Peyer's patch (tissue), 4 donors: ENCODE measurements at regions not wholly inside any gene's neighbourhood (a gene's known extent, or its start where the extent isn't known, plus 50 kb on each side); places are given as distances from the start of the nearest gene placed in this dataset.

Experiments
- DNase-seq, 3 donors: peaks; one replicate each; pipeline ENCODE4 v3.0.0-alpha.2; 2017 to 2019
- H3K27ac ChIP-seq, 4 donors: fragments of 200-600 bp; sonication (generic); one replicate each; pipeline ENCODE4 v1.5.1; 2016 to 2019
- H3K27me3 ChIP-seq, 2 donors: fragments of 200-600 bp; sonication (generic); one replicate each; pipeline ENCODE4 v1.5.1; 2019
- H3K36me3 ChIP-seq, 3 donors: fragments of 200-600 bp; sonication (generic); one replicate each; pipeline ENCODE4 v1.5.1; 2016 to 2019
- H3K4me1 ChIP-seq, 4 donors: fragments of 200-600 bp; sonication (generic); one replicate each; pipeline ENCODE4 v1.5.1; 2016 to 2019
- H3K4me3 ChIP-seq, 4 donors: fragments of 200-600 bp; sonication (generic); 1 replicate in 3 of 4; 2 replicates in 1 of 4; pipeline ENCODE4 v1.5.1; 2016 to 2019; ENCODE audit warnings: mild to moderate bottlenecking in 1 of 4
- H3K9me3 ChIP-seq, 4 donors: fragments of 200-600 bp; sonication (generic); one replicate each; pipeline ENCODE4 v1.5.1; 2016 to 2019; ENCODE audit warnings: mild to moderate bottlenecking in 1 of 4
- CTCF ChIP-seq, 6 experiments: fragments of 450-650 bp in 4 of 6; fragments of 200-600 bp in 2 of 6; sonication (generic) in 1 of 6; IDR thresholded peaks; one replicate each; pipeline ENCODE4 v1.5.1; 2017 to 2019; ENCODE audit warnings: antibody characterized with exemption in 6 of 6, mild to moderate bottlenecking in 3 of 6, moderate library complexity in 1 of 6
- POLR2A ChIP-seq, 2 donors: fragments of 450-650 bp; IDR thresholded peaks; one replicate each; pipeline ENCODE4 v1.5.1; 2017; ENCODE audit warnings: antibody characterized with exemption in 2 of 2, mild to moderate bottlenecking in 2 of 2, moderate library complexity in 2 of 2

- no peak overlapping the region for H3K4me3 ChIP-seq
These were observed 1288.6 kb upstream of the TMPRSS15 start for GRCh38 chr21:19692231-19692630.

GRCh38 chr21:19695796-19696195 is 1292.2 kb upstream of the TMPRSS15 start:
- no peak for DNase-seq
- Histone ChIP-seq H3K36me3 (no peaks in the 10 kb centered on the region), H3K27me3 (no peaks in the 10 kb centered on the region), H3K9me3 (no peaks in the 10 kb centered on the region), H3K4me1 (no peaks in the 10 kb centered on the region), H3K4me3 (no peak overlapping the region), H3K27ac (no peak overlapping the region)
- TF ChIP-seq POLR2A (IDR thresholded peaks at IDR 0.05) (no peak), CTCF (IDR thresholded peaks at IDR 0.05) (no peak)

More at GRCh38 chr21:19692231-19692630, 1288.6 kb upstream of the TMPRSS15 start:
- TF ChIP-seq POLR2A (IDR thresholded peaks at IDR 0.05): no peak
- TF ChIP-seq CTCF (IDR thresholded peaks at IDR 0.05): no peak
- Histone ChIP-seq H3K27ac (no peak overlapping the region), H3K4me1 (no peaks in the 10 kb centered on the region), H3K9me3 (no peaks in the 10 kb centered on the region), H3K27me3 (no peaks in the 10 kb centered on the region), H3K36me3 (no peaks in the 10 kb centered on the region)
- no peak for DNase-seq

- H3K36me3 ChIP-seq: no peaks in the 10 kb centered on the region
- H3K27ac ChIP-seq: no peak overlapping the region
- TF ChIP-seq POLR2A (IDR thresholded peaks at IDR 0.05) (no peak), CTCF (IDR thresholded peaks at IDR 0.05) (no peak)
- no peaks in the 10 kb centered on the region for H3K27me3 ChIP-seq
- H3K4me1 ChIP-seq: no peaks in the 10 kb centered on the region
- no peak for DNase-seq
- H3K9me3 ChIP-seq: no peaks in the 10 kb centered on the region
- H3K4me3 ChIP-seq: no peak overlapping the region
These were observed 1296.9 kb upstream of the TMPRSS15 start for GRCh38 chr21:19700476-19700875.

GRCh38 chr21:19702726-19703125 is 1295.5 kb upstream of the NCAM2 start:
- H3K27ac ChIP-seq: no peak overlapping the region
- no peak for DNase-seq
- H3K36me3 ChIP-seq: no peaks in the 10 kb centered on the region
- H3K27me3 ChIP-seq: no peaks in the 10 kb centered on the region
- TF ChIP-seq CTCF (IDR thresholded peaks at IDR 0.05): no peak
- no peak for TF ChIP-seq POLR2A (IDR thresholded peaks at IDR 0.05)
- no peak overlapping the region for H3K4me3 ChIP-seq
- no peaks in the 10 kb centered on the region for H3K4me1 ChIP-seq
- peaks cover 0 to 5% (median 0%) of the 10 kb centered on the region in 4 donors for H3K9me3 ChIP-seq

- Histone ChIP-seq H3K36me3 (no peaks in the 10 kb centered on the region), H3K4me3 (no peak overlapping the region), H3K27me3 (no peaks in the 10 kb centered on the region), H3K4me1 (no peaks in the 10 kb centered on the region), H3K9me3 (peaks cover 0 to 6% (median 0%) of the 10 kb centered on the region in 4 donors), H3K27ac (no peak overlapping the region)
- no peak for TF ChIP-seq POLR2A (IDR thresholded peaks at IDR 0.05)
- TF ChIP-seq CTCF (IDR thresholded peaks at IDR 0.05): no peak
- no peak for DNase-seq
These were observed 1293.4 kb upstream of the NCAM2 start for GRCh38 chr21:19704832-19705231.

GRCh38 chr21:19712441-19712840 is 1285.8 kb upstream of the NCAM2 start:
- no peak for DNase-seq

More at GRCh38 chr21:19712441-19712840, 1285.8 kb upstream of the NCAM2 start:
- Histone ChIP-seq H3K4me1 (no peaks in the 10 kb centered on the region), H3K27me3 (no peaks in the 10 kb centered on the region), H3K9me3 (peaks cover 0 to 3% (median 0%) of the 10 kb centered on the region in 4 donors), H3K27ac (no peak overlapping the region), H3K4me3 (no peak overlapping the region), H3K36me3 (no peaks in the 10 kb centered on the region)
- TF ChIP-seq POLR2A (IDR thresholded peaks at IDR 0.05) (no peak), CTCF (IDR thresholded peaks at IDR 0.05) (no peak)
